GM03348 (cell line): ENCODE measurements at regions not wholly inside any gene's neighbourhood (a gene's known extent, or its start where the extent isn't known, plus 50 kb on each side); places are given as distances from the start of the nearest gene placed in this dataset.
"Not testable (repeated sequence)": the region's sequence is repeated elsewhere in the genome, so short reads cannot be mapped to it uniquely, and the experiment has no call there.

Source experiments
- DNase-seq: peaks from one replicate; pipeline ENCODE4 v3.0.0; 2012; ENCODE audit warnings: low spot score

GRCh38 chr1:68675336-68675735 is 178.5 kb upstream of the DEPDC1 start:
- DNase-seq: no peak

- DNase-seq: no peak
Measured at GRCh38 chr1:68677684-68678351, 180.9 kb upstream of the DEPDC1 start.

- no peak for DNase-seq
Measured at GRCh38 chr1:68696221-68696620, 199.3 kb upstream of the DEPDC1 start.

- no peak for DNase-seq
Measured at GRCh38 chr1:68703921-68704354, 207.1 kb upstream of the DEPDC1 start.

- DNase-seq: no peak
Measured at GRCh38 chr1:68704800-68705443, 208.0 kb upstream of the DEPDC1 start.

- DNase-seq: no peak
Measured at GRCh38 chr1:68705466-68705865, 208.6 kb upstream of the DEPDC1 start.

- no peak for DNase-seq
Measured at GRCh38 chr1:68706639-68707317, 209.9 kb upstream of the DEPDC1 start.

GRCh38 chr1:68717330-68717729 is 220.4 kb upstream of the DEPDC1 start:
- no peak for DNase-seq

- no peak for DNase-seq
Measured at GRCh38 chr1:68720476-68720875, 223.6 kb upstream of the DEPDC1 start.

- no peak for DNase-seq
Measured at GRCh38 chr1:68723791-68724190, 226.9 kb upstream of the DEPDC1 start.

GRCh38 chr1:68725001-68725752 is 228.3 kb upstream of the DEPDC1 start:
- no peak for DNase-seq

- DNase-seq: not testable (repeated sequence)
Measured at GRCh38 chr1:68739486-68739885, 242.6 kb upstream of the DEPDC1 start.

- DNase-seq: no peak
Measured at GRCh38 chr1:68745011-68745410, 248.1 kb upstream of the DEPDC1 start.

GRCh38 chr1:68745451-68745850 is 248.6 kb upstream of the DEPDC1 start:
- DNase-seq: no peak

- no peak for DNase-seq
Measured at GRCh38 chr1:68746378-68746777, 249.5 kb upstream of the DEPDC1 start.

- DNase-seq: no peak
Measured at GRCh38 chr1:68751723-68752122, 254.8 kb upstream of the DEPDC1 start.

- DNase-seq: no peak
Measured at GRCh38 chr1:68758666-68759209, 261.9 kb upstream of the DEPDC1 start.

- DNase-seq: no peak
Measured at GRCh38 chr1:68767941-68768340, 271.1 kb upstream of the DEPDC1 start.

- DNase-seq: no peak
Measured at GRCh38 chr1:68770817-68771216, 273.9 kb upstream of the DEPDC1 start.

- no peak for DNase-seq
Measured at GRCh38 chr1:68777851-68778250, 281.0 kb upstream of the DEPDC1 start.

GRCh38 chr1:68779841-68780240 is 283.0 kb upstream of the DEPDC1 start:
- DNase-seq: not testable (repeated sequence)

- DNase-seq: no peak
Measured at GRCh38 chr1:68780919-68781318, 284.0 kb upstream of the DEPDC1 start.
